Muscle of leg (tissue), 3 donors: ENCODE measurements at regions not wholly inside any gene's neighbourhood (a gene's known extent, or its start where the extent isn't known, plus 50 kb on each side); places are given as distances from the start of the nearest gene placed in this dataset.
A peak's percentile ranks its signal among the peaks of the same experiment; 100 is the strongest.

Experiments used
- DNase-seq: peaks from one replicate; pipeline ENCODE4 v3.0.0; 2013
- H3K27ac ChIP-seq: one replicate; pipeline ENCODE4 v1.5.1; 2013; ENCODE audit warnings: mild to moderate bottlenecking, low read length, control low read depth
- H3K27me3 ChIP-seq: one replicate; pipeline ENCODE4 v1.6.1; 2013; ENCODE audit warnings: low read length; ENCODE audit not compliant: control insufficient read depth, insufficient read depth
- H3K36me3 ChIP-seq: one replicate; pipeline ENCODE4 v1.6.1; 2013; ENCODE audit warnings: low read length; ENCODE audit not compliant: control insufficient read depth, insufficient read depth
- H3K4me1 ChIP-seq: one replicate; pipeline ENCODE4 v1.6.1; 2013; ENCODE audit warnings: low read length; ENCODE audit not compliant: control insufficient read depth, insufficient read depth
- H3K4me3 ChIP-seq: one replicate; pipeline ENCODE4 v1.5.1; 2013; ENCODE audit warnings: low read length, control low read depth
- H3K9me3 ChIP-seq: replicated peaks from 2 replicates; pipeline ENCODE4 v1.6.1; 2013; ENCODE audit warnings: low read depth, low read length; ENCODE audit not compliant: control insufficient read depth
- WGBS: methylation state at CpG from one replicate; pipeline ENCODE4 v1.1.5; 2013; ENCODE audit warnings: missing lambda C conversion rate; ENCODE audit not compliant: insufficient coverage; 5-methylcytosine and 5-hydroxymethylcytosine counted together

- Histone ChIP-seq H3K4me3 (no peak overlapping the region), H3K9me3 (no peaks in the 10 kb centered on the region), H3K27me3 (no peaks in the 10 kb centered on the region), H3K4me1 (no peaks in the 10 kb centered on the region), H3K36me3 (no peaks in the 10 kb centered on the region), H3K27ac (no peak overlapping the region)
- 100% methylated on average over 1 of the region's 8 CpGs for WGBS
- no peak for DNase-seq
Observed at GRCh38 chr7:96397936-96398598, 76.2 kb upstream of the SLC25A13 start.

GRCh38 chr7:96388620-96389383, 66.9 kb upstream of the SLC25A13 start:
- H3K9me3 ChIP-seq, result no peaks in the 10 kb centered on the region
- peak; percentile 86 for DNase-seq
- H3K4me1 ChIP-seq, result peaks cover 3% of the 10 kb centered on the region
- H3K4me3 ChIP-seq, result no peak overlapping the region
- no peaks in the 10 kb centered on the region for H3K27me3 ChIP-seq
- H3K27ac ChIP-seq, result peak overlapping the region; percentile 83
- H3K36me3 ChIP-seq, result no peaks in the 10 kb centered on the region
- 28% methylated on average over 4 of the region's 8 CpGs for WGBS

GRCh38 chr7:96388166-96388565, 66.3 kb upstream of the SLC25A13 start:
- H3K4me3 ChIP-seq, result no peak overlapping the region

GRCh38 chr7:96380111-96380512, 58.2 kb upstream of the SLC25A13 start:
- H3K4me1 ChIP-seq, result peaks cover 3% of the 10 kb centered on the region
- H3K27me3 ChIP-seq, result no peaks in the 10 kb centered on the region
- H3K27ac ChIP-seq, result no peak overlapping the region
- WGBS, result 53% methylated on average over 3 of the region's 5 CpGs
- no peak overlapping the region for H3K4me3 ChIP-seq
- no peaks in the 10 kb centered on the region for H3K9me3 ChIP-seq
- H3K36me3 ChIP-seq, result no peaks in the 10 kb centered on the region
- no peak for DNase-seq

More at GRCh38 chr7:96388166-96388565, 66.3 kb upstream of the SLC25A13 start:
- peak overlapping the region; percentile 67 for H3K27ac ChIP-seq
- DNase-seq, result peak; percentile 25
- H3K36me3 ChIP-seq, result no peaks in the 10 kb centered on the region
- H3K4me1 ChIP-seq, result peaks cover 3% of the 10 kb centered on the region
- WGBS, result no CpG with 5 or more reads among the region's 2 CpGs
- no peaks in the 10 kb centered on the region for H3K9me3 ChIP-seq
- no peaks in the 10 kb centered on the region for H3K27me3 ChIP-seq

- no peak for DNase-seq
Observed at GRCh38 chr7:96377399-96377798, 55.5 kb upstream of the SLC25A13 start.

More at GRCh38 chr7:96377399-96377798, 55.5 kb upstream of the SLC25A13 start:
- Histone ChIP-seq H3K4me3 (no peak overlapping the region), H3K27ac (no peak overlapping the region), H3K4me1 (peaks cover 3% of the 10 kb centered on the region), H3K9me3 (no peaks in the 10 kb centered on the region), H3K36me3 (no peaks in the 10 kb centered on the region), H3K27me3 (no peaks in the 10 kb centered on the region)
